ENCODE measurements at regions not wholly inside any gene's neighbourhood (a gene's known extent, or its start where the extent isn't known, plus 50 kb on each side); places are given as distances from the start of the nearest gene placed in this dataset.

DNA sequence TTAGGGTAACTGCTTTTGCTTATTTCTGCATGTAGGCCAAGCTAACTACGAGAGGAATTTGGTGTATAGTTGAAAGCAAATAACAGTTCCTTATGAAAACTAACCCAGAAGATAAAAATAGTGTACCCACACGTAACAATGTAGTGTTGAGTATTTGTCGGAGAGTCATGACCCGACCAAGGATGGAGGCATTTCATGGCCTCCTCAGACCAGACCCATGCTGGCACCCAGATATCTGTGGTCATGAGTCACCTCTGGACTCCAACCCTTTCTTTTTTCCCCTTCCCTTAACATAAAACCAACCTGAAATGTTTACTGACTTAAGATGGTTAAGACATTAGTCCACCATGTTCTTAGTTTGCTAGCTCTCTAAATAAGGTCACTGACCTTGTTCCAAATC is 318.7 kb downstream of the NOL4 start:
- H3K27ac ChIP-seq (ENCODE audit: low read depth) = no peak overlapping the region
- WGBS = 86% methylated on average over 4 of the region's 4 CpGs
- H3K4me1 ChIP-seq (ENCODE audit: insufficient read depth) = no peaks in the 10 kb centered on the region
- no peak for DNase-seq (ENCODE audit: extremely low spot score)
- H3K36me3 ChIP-seq (ENCODE audit: insufficient read depth) = no peaks in the 10 kb centered on the region
- H3K4me3 ChIP-seq (ENCODE audit: low read depth, low read length) = no peak overlapping the region

DNA sequence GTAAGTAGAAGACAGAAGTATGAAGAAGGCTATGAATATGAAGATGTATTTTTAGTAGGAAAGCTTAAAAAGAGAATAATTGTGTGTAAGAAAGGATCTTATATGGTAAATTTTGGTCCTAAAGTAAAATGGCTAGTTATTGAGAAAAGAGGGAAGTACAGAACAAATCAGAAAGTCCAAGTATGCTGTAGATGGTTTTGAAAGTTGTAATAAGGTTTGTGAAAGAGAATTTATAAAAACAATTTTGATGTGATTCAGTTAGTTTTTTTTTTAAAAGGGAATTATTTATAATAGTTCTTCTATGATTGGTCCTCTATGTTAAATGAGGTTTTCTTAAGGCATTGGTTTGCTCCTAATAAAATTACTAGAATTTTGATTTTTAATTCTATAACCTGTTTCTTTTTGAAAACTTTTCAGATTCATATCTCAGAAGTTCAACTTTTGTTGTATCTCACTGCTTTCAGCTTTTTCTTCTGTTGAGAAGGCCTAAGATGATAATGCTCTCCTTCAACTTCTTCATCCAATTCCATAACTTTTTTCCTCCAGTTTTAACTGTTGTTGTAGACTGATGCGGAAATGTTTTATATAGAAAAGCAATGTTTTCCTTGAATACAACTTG is 322.7 kb downstream of the NOL4 start:
- Histone ChIP-seq H3K4me1 (ENCODE audit: insufficient read depth) (no peaks in the 10 kb centered on the region), H3K27ac (ENCODE audit: low read depth) (no peak overlapping the region), H3K4me3 (ENCODE audit: low read depth, low read length) (no peak overlapping the region), H3K36me3 (ENCODE audit: insufficient read depth) (no peaks in the 10 kb centered on the region)
- DNase-seq (ENCODE audit: extremely low spot score) = no peak
- WGBS = 98% methylated on average over 1 of the region's 1 CpG

DNA sequence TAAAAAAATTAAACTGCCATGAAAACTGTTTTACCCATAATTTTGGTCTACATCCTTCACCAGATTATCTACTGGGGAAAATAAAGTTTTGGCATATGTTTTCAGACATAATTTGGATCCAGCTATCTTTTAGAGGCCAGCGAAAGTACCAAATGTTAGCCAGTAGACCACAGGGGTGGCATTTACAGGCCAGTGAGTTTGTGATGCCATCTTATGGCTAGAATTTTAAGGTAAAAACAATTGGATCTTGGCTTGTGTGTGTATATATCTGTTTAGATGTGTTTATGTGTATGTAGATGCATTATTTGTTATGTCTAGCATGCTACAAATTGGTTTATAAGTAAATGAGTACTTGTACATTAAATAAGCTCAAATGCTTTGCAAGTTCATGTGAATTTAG is 322.6 kb downstream of the ASXL3 start:
- H3K36me3 ChIP-seq (ENCODE audit: insufficient read depth) = no peaks in the 10 kb centered on the region
- no peak for DNase-seq (ENCODE audit: extremely low spot score)
- 99% methylated on average over 1 of the region's 1 CpG for WGBS
- no peak overlapping the region for H3K4me3 ChIP-seq (ENCODE audit: low read depth, low read length)
- H3K4me1 ChIP-seq (ENCODE audit: insufficient read depth) = no peaks in the 10 kb centered on the region
- no peak overlapping the region for H3K27ac ChIP-seq (ENCODE audit: low read depth)

DNA sequence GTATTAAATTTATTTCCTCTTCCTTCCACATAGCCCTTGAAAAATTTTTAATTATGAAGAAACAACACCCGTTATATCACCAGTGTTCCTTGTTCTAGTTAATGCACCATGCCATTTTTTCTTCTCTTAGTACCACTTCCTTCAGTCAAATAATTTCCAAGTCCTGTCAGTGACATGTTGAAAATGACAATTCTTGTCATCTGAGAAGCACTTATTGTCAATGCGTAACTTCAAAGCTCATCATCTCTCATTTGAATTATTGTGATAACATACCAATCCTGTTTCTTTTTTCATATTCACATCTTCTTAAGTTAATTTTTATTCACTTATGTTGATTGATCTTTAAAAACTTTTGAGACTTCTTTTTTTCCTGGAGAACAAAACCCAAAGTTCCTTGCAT is 320.4 kb downstream of the ASXL3 start:
- Histone ChIP-seq H3K36me3 (ENCODE audit: insufficient read depth) (no peaks in the 10 kb centered on the region), H3K4me1 (ENCODE audit: insufficient read depth) (no peaks in the 10 kb centered on the region), H3K27ac (ENCODE audit: low read depth) (no peak overlapping the region), H3K4me3 (ENCODE audit: low read depth, low read length) (no peak overlapping the region)
- DNase-seq (ENCODE audit: extremely low spot score) = no peak
- WGBS = 94% methylated on average over 2 of the region's 2 CpGs

DNA sequence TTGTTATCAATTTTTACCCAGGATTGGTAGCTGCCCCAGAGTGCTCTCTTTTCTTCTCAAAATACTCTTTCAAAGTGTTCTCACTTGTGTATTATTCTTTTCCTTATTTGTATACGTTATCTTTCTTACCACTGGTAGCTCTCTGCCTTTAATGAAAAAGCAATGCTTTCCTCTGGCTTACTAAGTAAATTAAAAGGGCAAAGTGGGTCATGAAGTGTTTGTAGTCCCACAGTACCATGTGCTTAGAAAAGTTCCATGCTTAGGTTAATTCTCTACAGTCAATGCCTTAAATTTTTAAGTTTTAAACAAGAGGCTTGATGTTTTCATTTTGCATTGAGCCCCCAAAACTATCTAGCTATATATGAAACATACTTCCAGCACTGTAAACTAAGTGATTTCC is 300.2 kb downstream of the ASXL3 start:
- no peak for DNase-seq (ENCODE audit: extremely low spot score)
- 53% methylated on average over 1 of the region's 1 CpG for WGBS

DNA sequence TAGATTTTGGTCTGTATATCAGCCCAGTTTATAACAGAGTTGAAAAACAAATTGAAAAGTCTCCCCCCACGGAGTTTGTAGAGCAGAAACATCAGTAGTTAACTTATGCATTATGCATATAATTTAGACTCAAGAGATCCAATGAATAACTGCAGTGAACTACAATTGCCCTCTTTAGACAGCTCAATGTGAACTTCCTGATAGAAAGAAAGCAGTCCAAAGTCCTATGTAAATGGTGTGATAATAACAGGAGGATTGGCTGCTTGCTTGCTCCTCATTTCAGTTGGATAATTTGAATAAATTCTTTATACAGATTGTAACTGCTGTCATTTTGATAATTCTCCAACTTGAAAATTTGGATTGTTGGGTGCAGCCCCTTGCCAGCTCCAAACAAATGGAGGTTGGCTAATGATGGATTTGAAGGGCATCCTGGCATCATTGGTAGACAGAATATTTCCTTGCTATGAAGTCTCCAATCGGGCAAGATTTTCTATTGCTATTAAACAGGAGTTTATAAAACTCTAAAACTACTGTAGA is 297.1 kb downstream of the ASXL3 start:
- no peak for DNase-seq (ENCODE audit: extremely low spot score)
- no peak overlapping the region for H3K4me3 ChIP-seq (ENCODE audit: low read depth, low read length)
- no peaks in the 10 kb centered on the region for H3K4me1 ChIP-seq (ENCODE audit: insufficient read depth)
- WGBS = 82% methylated on average over 2 of the region's 2 CpGs
- H3K36me3 ChIP-seq (ENCODE audit: insufficient read depth) = no peaks in the 10 kb centered on the region
- no peak overlapping the region for H3K27ac ChIP-seq (ENCODE audit: low read depth)

More for the DNA sequence above, 300.2 kb downstream of the ASXL3 start:
- Histone ChIP-seq H3K4me1 (ENCODE audit: insufficient read depth) (no peaks in the 10 kb centered on the region), H3K27ac (ENCODE audit: low read depth) (no peak overlapping the region), H3K36me3 (ENCODE audit: insufficient read depth) (no peaks in the 10 kb centered on the region), H3K4me3 (ENCODE audit: low read depth, low read length) (no peak overlapping the region)

DNA sequence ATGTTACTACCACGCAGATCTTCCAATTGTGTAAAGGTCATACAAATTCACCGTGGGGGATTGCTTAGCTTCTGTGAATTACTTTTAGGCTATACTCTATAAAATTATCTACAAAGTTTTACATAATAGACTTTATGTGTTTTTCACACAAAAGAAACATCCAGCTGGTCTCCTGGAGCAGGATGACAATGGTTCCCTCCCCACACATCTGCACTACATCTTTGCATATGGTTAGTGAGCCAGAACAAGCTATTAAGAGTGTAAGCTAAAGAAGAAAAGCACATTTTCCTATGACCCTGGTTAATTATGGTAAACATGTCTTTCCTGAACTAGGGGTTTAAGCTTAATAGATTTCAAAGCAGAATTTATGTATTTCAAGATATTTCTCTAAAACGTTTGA is 295.1 kb downstream of the ASXL3 start:
- H3K36me3 ChIP-seq (ENCODE audit: insufficient read depth) = no peaks in the 10 kb centered on the region
- DNase-seq (ENCODE audit: extremely low spot score) = no peak
- no peaks in the 10 kb centered on the region for H3K4me1 ChIP-seq (ENCODE audit: insufficient read depth)
- no peak overlapping the region for H3K27ac ChIP-seq (ENCODE audit: low read depth)
- WGBS = 59% methylated on average over 3 of the region's 3 CpGs
- H3K4me3 ChIP-seq (ENCODE audit: low read depth, low read length) = no peak overlapping the region

DNA sequence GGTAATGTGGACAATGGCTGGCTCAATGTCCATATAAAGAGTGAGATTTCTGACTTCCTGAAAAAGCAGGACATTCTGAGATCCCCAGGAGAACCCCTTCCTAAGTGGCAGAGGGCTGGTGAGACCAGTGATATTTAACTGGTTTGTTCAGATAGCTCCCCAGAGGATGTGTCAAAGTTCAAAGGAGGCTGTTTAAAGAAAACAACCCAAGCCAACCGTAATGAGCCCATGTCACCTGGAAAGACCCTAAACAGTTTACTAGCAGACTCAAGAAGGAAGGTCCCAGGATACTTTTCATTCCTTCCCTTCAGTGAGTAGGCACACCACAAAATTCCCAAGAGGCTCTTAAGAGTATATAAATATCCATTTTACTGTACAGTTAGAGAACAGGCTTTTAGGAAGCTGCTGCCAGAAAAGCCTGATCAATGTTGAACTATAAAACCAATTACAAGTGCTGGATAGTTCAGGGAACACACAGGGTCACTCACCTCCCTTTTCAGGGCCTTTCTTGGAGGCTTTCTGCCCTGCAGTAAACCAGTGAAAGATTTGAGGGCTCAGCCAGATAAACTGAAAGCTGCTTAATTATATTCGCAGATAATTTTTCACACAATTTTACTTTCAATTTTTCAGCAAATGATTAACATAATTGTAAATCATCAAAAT is 293.5 kb downstream of the ASXL3 start:
- no peak for DNase-seq (ENCODE audit: extremely low spot score)
- Histone ChIP-seq H3K4me3 (ENCODE audit: low read depth, low read length) (no peak overlapping the region), H3K4me1 (ENCODE audit: insufficient read depth) (no peaks in the 10 kb centered on the region), H3K27ac (ENCODE audit: low read depth) (no peak overlapping the region), H3K36me3 (ENCODE audit: insufficient read depth) (no peaks in the 10 kb centered on the region)
- 71% methylated on average over 2 of the region's 2 CpGs for WGBS

DNA sequence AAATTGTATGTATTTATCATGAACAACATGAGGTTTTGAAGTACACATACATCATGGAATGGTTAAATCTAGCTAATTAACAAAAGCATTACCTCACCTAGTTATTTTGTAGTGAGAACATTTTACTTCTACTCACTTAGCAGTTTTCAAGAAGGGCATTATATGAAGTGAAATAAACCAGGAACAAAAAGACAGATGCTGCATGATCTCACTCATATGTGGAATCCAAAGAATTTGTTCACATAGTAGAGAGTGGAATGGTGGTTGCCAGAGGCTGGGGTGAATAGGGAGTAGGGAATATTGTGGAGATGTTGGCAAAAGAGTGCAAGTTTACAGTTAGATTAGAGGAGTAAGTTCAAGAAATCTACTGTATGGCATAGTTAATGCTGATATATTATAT is 292.0 kb downstream of the ASXL3 start:
- no peaks in the 10 kb centered on the region for H3K4me1 ChIP-seq (ENCODE audit: insufficient read depth)
- no peak overlapping the region for H3K4me3 ChIP-seq (ENCODE audit: low read depth, low read length)
- H3K27ac ChIP-seq (ENCODE audit: low read depth) = no peak overlapping the region
- H3K36me3 ChIP-seq (ENCODE audit: insufficient read depth) = no peaks in the 10 kb centered on the region
- DNase-seq (ENCODE audit: extremely low spot score) = no peak

DNA sequence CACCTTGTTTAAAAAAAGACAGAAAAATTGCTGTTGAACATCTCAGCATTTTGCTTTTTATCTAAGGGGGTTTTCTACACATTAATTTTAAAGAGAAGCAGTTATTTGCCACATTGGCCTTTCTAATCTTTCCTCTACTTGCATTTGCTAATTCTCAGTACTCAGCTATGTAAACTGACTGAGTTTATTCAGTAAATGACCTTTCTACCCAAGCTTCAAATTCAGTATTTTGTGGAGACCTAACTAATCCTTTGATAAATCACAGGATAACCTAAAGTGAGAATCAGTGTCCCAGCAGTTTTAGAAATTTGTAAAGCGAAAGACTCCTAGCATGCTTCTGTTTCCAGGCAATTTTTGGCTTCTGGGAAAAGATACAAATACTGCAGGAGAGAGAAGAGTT is 288.4 kb downstream of the ASXL3 start:
- Histone ChIP-seq H3K36me3 (ENCODE audit: insufficient read depth) (no peaks in the 10 kb centered on the region), H3K4me1 (ENCODE audit: insufficient read depth) (no peaks in the 10 kb centered on the region), H3K4me3 (ENCODE audit: low read depth, low read length) (no peak overlapping the region), H3K27ac (ENCODE audit: low read depth) (no peak overlapping the region)
- 59% methylated on average over 1 of the region's 1 CpG for WGBS
- no peak for DNase-seq (ENCODE audit: extremely low spot score)

DNA sequence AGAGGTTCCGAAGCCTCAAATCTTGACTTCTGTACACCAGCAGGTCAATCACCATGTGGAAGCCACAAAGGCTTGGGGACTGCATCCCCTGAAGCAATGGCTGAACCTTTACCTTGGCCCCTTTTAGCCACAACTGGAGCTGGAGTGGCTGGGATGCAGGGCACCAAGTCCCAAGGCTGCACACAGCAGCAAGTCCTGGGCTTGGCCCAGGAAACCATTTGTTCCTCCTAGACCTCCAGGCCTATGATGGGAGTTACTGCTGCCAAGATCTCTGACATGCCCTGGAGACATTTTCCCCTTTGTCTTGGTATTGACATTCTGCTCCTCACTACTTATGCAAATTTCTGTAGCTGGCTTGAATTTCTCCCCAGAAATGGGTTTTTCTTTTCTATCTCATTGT is 285.9 kb downstream of the ASXL3 start:
- no peak for DNase-seq (ENCODE audit: extremely low spot score)
- Histone ChIP-seq H3K4me1 (ENCODE audit: insufficient read depth) (no peaks in the 10 kb centered on the region), H3K4me3 (ENCODE audit: low read depth, low read length) (no peak overlapping the region), H3K36me3 (ENCODE audit: insufficient read depth) (no peaks in the 10 kb centered on the region), H3K27ac (ENCODE audit: low read depth) (no peak overlapping the region)
- WGBS = 96% methylated on average over 1 of the region's 1 CpG

DNA sequence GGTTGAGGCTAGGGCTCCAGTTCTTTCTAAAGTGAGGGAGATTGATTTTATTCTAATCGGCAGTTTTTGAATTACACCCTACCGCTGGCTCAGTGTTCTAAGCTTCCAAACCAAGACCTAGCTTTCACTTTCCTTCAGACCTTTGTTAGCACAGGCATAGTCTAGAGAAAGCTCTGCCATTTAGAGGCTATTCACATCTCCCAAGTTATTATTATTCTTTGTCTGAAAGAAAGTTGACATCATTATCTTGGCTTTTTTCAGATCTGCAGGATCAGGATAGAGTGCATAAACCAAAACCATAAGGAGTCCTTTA is 276.8 kb downstream of the ASXL3 start:
- WGBS = over 99% methylated on average over 2 of the region's 2 CpGs
- Histone ChIP-seq H3K4me1 (ENCODE audit: insufficient read depth) (no peaks in the 10 kb centered on the region), H3K27ac (ENCODE audit: low read depth) (no peak overlapping the region), H3K4me3 (ENCODE audit: low read depth, low read length) (no peak overlapping the region), H3K36me3 (ENCODE audit: insufficient read depth) (no peaks in the 10 kb centered on the region)
- no peak for DNase-seq (ENCODE audit: extremely low spot score)

DNA sequence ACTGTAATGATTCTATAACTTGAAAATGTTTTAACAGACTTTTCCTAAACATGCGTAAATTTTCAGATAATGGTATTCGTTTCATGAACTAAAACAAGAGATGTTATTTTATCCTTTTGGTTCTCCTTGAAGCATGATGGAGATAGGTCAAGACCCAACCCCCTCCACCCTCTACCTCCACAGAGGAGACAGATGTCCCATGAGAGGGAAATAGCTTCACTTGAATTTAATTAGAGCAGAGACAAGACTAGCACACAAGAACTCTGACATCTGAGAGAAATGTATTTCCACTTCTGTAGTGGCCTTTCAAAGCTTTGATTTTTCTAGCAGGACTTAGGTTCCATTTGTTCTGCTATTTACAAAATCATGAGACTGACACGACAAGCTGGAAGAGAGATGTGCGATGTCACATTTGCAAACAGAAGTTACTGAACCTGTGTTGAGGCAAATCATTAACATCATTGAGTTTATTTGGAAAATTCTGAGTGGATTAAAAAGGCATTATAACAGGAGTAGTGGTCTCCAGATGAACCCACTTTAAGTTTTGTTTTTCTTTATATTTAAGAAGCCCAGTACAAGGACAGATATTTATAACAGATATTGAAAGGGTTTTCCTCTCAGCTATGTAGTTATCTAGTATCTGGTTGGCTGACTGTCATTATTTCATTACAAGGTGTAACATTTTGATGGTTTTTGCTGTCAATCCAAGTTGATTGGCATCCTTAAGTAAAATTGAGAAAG is 276.2 kb downstream of the ASXL3 start:
- Histone ChIP-seq H3K4me1 (ENCODE audit: insufficient read depth) (no peaks in the 10 kb centered on the region), H3K4me3 (ENCODE audit: low read depth, low read length) (no peak overlapping the region), H3K36me3 (ENCODE audit: insufficient read depth) (no peaks in the 10 kb centered on the region), H3K27ac (ENCODE audit: low read depth) (no peak overlapping the region)
- DNase-seq (ENCODE audit: extremely low spot score) = no peak
- 75% methylated on average over 4 of the region's 4 CpGs for WGBS

DNA sequence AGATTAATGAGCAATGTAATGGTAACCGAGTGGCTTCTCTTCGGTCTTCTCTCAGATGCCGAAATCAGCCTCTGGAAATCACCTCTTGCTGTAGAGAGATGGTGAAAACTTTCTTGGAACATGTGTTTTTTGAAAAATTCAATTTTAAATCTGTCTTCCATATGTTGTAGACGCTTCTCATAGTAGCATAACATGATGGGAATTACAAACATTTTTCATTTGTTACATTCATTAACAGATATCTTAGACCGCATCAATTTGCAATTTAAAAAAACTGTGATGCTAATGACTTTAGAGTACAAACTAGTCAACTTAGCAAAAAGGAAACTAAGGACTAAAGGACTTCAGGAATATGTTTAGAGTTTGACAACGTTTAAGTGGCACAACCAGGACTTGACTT is 275.2 kb downstream of the ASXL3 start:
- no peak overlapping the region for H3K27ac ChIP-seq (ENCODE audit: low read depth)
- WGBS = 91% methylated on average over 6 of the region's 6 CpGs
- no peak overlapping the region for H3K4me3 ChIP-seq (ENCODE audit: low read depth, low read length)
- DNase-seq (ENCODE audit: extremely low spot score) = no peak
- no peaks in the 10 kb centered on the region for H3K36me3 ChIP-seq (ENCODE audit: insufficient read depth)
- no peaks in the 10 kb centered on the region for H3K4me1 ChIP-seq (ENCODE audit: insufficient read depth)
